OCI-LY7 (cell line): ENCODE measurements at regions not wholly inside any gene's neighbourhood (a gene's known extent, or its start where the extent isn't known, plus 50 kb on each side); places are given as distances from the start of the nearest gene placed in this dataset.

Experiments
- EZH2phosphoT487 ChIP-seq: fragments of 200-600 bp; sonication (generic); IDR thresholded peaks from 2 replicates; pipeline ENCODE4 v1.6.1; 2018; ENCODE audit warnings: low read depth, borderline replicate concordance, mild to moderate bottlenecking, mixed run types, antibody characterized with exemption, low read length, moderate library complexity, mixed read lengths
- TF ChIP-seq, protein P1 (sequence below): fragments of 200-600 bp; sonication (generic); conservative IDR thresholded peaks from 2 replicates; pipeline ENCODE4 v1.5.1; 2014; ENCODE audit warnings: mild to moderate bottlenecking, antibody characterized with exemption, low read length, moderate library complexity, mixed read lengths

DNA sequence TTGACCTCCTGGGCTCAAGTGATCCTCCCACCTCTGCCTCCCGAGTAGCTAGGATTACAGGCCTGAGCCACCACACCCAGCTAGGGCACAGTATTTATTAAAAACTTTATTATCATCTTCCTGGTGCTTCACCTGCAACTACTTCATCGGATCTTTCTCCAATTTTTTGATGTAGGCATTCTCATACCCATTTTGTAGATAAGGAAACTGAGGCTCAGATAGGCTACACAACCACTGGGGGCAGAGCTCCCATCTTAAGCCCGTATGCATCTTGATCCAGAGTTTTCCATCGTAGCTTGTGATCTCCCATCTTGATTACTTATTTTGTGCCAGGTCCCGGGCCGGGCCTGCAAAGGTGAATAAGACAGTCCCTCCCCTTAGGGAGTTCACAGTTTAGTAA is 68.1 kb upstream of the BCOR start:
- TF ChIP-seq, protein P1, sequence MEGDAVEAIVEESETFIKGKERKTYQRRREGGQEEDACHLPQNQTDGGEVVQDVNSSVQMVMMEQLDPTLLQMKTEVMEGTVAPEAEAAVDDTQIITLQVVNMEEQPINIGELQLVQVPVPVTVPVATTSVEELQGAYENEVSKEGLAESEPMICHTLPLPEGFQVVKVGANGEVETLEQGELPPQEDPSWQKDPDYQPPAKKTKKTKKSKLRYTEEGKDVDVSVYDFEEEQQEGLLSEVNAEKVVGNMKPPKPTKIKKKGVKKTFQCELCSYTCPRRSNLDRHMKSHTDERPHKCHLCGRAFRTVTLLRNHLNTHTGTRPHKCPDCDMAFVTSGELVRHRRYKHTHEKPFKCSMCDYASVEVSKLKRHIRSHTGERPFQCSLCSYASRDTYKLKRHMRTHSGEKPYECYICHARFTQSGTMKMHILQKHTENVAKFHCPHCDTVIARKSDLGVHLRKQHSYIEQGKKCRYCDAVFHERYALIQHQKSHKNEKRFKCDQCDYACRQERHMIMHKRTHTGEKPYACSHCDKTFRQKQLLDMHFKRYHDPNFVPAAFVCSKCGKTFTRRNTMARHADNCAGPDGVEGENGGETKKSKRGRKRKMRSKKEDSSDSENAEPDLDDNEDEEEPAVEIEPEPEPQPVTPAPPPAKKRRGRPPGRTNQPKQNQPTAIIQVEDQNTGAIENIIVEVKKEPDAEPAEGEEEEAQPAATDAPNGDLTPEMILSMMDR: no peak; the same call in 1 of the 2 replicates
- TF ChIP-seq EZH2phosphoT487: no peak
